Fibroblast of the aortic adventitia (primary cell): ENCODE measurements at regions not wholly inside any gene's neighbourhood (a gene's known extent, or its start where the extent isn't known, plus 50 kb on each side); places are given as distances from the start of the nearest gene placed in this dataset.

ENCODE experiments used
- DNase-seq: peaks from one replicate; pipeline ENCODE4 v3.0.0-alpha.2; 2010; ENCODE audit warnings: low read depth
- H3K4me3 ChIP-seq: 2 replicates; pipeline ENCODE4 v1.5.1; 2011; ENCODE audit warnings: low read depth, mild to moderate bottlenecking, control low read depth, low read length, moderate library complexity
- CTCF ChIP-seq: IDR thresholded peaks from 2 replicates; pipeline ENCODE4 v1.5.1; 2011; ENCODE audit warnings: mild to moderate bottlenecking, low read length, control low read depth, inconsistent platforms; ENCODE audit not compliant: insufficient read depth

DNA sequence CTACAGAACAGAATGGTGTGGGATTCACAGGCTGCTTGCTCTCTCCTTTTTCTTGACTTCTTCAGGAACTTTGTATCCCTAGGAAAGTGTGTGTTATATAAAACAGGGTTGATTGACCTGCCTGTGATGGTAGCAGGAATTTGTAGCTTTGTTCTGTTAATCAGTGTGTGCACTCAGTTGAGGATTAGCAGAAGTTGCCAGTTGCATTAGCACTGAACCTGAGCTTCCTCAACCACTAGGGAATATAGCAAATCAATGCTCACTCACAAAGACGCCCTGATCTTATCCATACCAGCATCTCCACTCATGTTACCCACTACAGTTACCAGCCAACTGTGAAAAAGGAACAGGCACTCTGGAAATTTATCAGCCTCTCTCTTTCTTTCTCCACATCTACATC, 319.1 kb upstream of the EMCN start:
- H3K4me3 ChIP-seq: no peak overlapping the region
- TF ChIP-seq CTCF: no peak
- no peak for DNase-seq

DNA sequence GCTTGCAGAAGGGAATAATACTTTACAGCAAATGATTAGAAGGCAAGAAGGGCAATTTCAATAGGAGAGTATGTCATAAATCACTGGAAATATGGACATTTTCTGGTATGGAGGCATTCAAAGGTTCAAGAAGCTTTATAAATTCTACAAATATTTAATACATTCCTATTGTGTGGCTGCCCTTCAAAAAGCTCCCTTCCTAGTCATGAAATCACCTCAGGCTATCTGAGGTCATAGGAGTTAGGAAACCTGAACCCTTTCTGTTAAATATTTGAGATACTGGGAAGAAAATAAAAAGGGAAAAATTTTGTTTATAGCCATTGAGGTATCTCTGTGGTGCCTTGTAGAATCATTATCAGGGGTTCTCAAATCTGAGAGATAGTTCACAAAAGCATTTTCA, 316.8 kb upstream of the EMCN start:
- TF ChIP-seq CTCF: no peak
- DNase-seq: no peak
- no peak overlapping the region for H3K4me3 ChIP-seq

DNA sequence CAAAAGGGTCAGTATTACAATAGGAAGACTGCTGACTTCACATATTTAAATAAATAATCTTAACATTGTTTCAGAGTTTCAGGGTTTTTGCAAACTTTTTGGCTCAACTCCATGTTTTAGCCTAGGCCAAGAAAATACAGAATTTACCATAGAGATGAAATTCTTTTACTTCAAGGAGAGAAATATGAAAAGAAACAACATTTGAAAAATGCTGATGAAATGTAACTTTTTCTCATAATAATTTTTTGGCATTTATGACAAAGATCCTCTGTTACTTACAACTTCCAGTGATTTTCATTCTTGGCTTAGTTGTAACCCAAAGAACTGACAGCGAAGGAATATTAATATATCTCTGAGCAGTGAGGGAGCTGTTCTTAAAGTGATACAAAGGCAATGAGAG, 316.1 kb upstream of the EMCN start:
- TF ChIP-seq CTCF: no peak
- no peak overlapping the region for H3K4me3 ChIP-seq
- DNase-seq: peak; percentile 26

- H3K4me3 ChIP-seq: no peak overlapping the region
- TF ChIP-seq CTCF: no peak
- peak; percentile 51 for DNase-seq
Measured at GRCh38 chr4:100828986-100829685, 311.3 kb upstream of the EMCN start.

GRCh38 chr4:100828364-100828763, 310.5 kb upstream of the EMCN start:
- H3K4me3 ChIP-seq: no peak overlapping the region
- TF ChIP-seq CTCF: no peak
- DNase-seq: no peak

DNA sequence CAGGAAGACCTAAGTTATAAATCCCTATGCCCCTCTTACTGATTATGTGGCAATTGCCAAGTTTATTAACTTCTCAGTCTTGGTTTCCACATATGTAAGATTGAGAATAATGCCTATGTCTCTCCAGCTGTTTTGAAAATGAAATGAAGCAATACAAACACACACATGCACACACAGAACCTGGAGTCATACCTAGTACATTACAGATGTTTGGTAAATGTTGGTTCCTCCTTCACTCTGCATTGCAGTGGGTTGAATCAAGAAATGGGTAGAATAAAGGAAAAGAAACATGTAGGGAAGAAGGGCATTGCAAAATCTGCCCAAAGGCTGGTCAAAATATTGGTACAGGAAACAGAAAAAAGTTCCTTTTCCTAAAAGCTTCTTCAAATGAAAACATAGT, 309.9 kb upstream of the EMCN start:
- no peak for TF ChIP-seq CTCF
- H3K4me3 ChIP-seq: no peak overlapping the region
- no peak for DNase-seq
